NOMO-1 treated with DMSO at 0.1 percent for 48 hours (cell line): ENCODE measurements at regions not wholly inside any gene's neighbourhood (a gene's known extent, or its start where the extent isn't known, plus 50 kb on each side); places are given as distances from the start of the nearest gene placed in this dataset.

Experiments used
- DNase-seq: peaks from one replicate; lab custom pipeline; 2025; ENCODE audit not compliant: unreplicated experiment; lab: John Stamatoyannopoulos, UW

DNA sequence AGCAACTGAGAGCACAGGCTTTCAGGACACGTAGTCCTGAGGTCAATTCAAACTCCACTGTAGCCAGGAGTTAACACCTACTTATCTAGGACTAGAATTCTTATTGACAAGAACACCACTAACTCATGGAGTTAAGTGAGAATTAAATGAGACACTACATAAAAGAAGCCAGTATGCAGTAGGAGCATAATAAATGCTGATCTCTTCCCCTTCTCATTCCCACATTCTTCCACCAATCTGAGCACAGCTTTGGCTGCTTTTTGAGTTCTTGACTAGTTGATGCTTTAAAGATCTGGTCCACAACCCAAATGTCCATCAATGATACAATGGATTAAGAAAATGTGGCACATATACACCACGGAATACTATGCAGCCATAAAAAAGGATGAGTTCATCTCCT is 55.2 kb downstream of the TTC32 start:
- no peak for DNase-seq

DNA sequence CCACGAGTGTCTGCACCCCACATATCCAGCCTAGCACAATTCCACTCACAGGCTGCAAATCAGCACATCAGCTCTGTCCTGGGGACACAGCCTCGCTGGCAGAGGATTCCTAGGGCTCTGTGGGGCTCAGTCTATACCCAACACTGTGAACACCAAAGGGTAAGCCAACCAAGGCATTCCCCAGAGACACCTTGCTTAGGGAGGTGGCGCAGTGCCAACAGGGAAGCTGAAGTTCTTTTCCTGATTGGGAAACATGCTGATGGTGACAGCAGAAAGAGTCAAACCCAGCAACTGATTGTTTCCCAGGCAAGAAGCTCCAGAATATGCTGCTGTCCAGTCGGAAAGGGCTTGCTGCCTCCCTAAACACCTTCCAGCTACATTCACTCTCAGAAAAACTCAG is 55.8 kb downstream of the TTC32 start:
- no peak for DNase-seq

DNA sequence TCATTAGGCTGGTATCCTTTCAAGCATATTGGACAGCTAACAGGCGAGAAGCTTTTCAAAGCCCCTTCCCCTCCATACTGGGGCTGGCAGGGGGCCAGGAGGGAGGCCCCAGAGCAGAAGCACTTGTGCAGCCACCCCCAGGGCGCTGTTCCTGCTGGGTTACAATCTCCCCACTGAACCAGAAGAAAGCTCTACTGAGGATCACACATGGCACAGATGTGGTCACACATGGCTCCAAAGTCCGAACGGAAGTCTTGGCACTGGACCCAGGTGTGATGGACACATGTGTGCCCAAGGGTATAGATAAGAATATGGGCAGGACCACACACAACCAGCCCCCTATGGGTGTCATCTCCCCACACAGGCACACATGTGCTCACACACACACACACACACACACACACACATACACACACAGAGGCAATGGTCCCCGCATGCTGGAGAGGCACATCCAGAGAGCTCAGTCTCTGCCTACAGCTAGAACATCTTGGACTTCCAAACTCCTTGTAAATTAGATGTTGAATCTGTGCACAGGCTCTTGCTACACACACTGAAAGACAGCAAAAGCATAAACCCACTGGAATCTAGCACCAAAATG is 56.4 kb downstream of the TTC32 start:
- DNase-seq: no peak

GRCh38 chr2:19844750-19845149 is 57.0 kb downstream of the TTC32 start:
- DNase-seq: no peak

DNA sequence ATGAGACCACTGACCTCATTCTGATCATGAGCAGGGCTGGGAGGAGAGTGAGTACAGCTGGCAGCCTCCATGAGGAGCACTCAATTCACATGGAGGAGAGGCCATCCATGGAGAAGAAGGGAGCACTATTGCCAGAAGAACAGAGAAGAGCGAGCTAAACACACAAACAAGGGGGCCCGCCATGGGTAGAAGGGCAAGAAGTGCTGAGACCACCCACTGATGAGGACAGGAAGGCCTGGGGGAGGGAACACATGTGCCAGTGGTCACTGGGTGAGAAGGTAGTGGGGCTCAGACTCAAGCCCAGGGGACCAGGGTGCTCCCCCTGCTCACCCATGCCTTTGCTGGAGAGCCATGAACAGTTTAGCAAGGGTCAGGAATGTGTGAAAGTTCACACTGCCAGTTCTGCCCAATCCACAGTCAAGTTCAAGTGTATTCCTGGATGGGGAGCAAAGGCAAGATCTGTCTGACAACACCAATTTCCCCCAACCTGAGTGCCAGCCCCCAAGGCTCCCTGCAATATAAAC is 57.7 kb downstream of the TTC32 start:
- DNase-seq: no peak

DNA sequence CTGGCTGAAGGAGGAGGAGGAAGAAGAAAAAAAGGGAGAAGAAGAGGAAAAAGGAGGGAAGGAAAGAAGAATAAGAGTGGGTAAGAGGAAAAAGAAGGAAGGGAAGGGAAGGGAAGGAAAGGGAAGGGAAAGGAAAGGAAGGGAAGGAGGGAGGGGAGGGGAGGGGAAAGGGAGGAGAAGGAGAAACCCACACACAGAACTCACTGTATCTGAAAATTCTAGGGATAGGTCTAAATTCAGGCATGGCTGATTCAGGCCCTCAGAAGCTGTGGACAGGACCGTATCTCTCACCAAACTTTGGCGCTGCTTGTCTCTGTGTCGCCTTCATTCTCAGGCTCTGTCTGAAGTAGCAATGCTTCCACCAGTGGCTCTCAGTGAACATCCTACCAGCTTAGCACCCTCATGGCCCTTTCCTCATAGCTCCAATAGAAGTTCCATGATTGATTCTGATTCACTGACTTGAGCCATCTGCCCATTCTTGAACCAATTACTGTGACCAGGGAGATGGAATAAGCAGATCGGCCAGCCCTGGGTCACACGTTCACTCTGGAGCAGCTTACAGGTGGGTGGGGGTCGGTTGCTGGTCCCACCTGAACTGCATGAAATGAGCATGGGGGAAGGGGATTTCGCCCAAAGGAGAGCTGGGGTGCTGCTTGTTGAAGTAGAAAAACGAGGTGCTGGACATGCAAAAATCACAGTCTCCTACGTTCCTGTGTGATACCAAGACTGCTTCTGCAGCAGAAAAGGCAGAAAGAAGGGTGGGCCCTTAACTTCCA is 59.7 kb downstream of the TTC32 start:
- no peak for DNase-seq

DNA sequence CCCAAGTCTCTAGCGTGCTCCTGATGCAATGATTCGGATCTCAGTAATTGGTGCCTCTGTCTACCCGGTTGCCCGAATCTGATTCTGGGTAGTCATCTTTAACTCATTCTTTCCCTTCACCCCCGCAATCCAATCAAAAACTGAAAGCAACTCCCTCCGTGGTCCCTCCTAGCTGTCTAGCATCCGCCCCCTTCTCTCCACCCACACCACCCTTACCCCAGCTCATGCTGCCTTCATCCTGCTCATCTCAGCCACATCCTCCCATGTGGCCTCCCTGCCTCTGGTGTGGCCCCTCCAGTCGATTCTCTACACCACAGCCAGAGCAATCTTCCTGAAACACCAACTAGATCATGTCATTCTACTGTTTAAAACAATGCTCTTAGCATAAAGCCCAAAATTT is 62.3 kb downstream of the TTC32 start:
- DNase-seq: no peak

DNA sequence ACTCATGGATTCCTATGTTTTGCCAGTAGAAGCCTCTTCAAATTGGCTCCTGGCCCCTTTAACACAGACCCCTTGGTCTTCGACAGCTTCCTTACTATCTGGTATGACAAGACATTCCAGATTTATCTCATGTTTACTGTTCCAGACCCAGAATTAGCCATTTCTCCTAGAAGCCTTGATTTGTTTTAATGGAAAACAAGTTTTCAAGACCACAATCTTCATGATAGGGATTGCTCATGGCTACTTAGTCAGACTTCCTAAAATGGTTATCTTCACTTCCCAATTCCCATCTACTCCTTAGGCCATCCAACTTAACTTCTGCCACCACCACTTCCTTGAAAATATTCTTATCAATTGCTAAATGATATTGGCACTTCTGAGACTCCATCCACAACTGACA is 63.2 kb downstream of the TTC32 start:
- no peak for DNase-seq

DNA sequence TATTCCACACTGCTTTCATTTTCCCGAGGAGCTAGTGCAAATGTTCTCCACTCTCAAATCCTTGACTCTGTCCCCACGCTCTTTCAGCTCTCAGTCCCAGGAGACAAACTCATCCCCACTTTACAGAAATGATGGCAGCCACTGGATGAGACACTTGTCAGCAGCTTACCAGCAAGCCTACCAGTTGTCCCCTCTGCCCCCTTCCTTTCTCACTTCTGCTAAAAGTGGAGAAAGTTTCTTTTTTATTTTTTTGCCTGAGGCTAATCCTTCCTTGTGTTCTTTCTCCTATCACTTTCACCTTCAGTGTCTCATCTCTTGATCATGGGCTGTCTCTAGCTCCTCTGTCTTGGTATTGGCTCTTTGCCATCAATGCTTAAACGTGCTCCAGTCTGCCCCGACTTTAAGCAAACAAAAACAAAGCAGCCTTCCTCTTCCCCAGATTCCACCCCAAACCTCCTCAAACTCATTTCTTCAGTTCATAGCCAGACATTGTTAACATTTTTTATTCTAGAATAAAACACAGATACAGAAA is 64.5 kb downstream of the TTC32 start:
- no peak for DNase-seq

- DNase-seq: no peak
Measured at GRCh38 chr2:19835781-19836281, 66.0 kb downstream of the TTC32 start.

DNA sequence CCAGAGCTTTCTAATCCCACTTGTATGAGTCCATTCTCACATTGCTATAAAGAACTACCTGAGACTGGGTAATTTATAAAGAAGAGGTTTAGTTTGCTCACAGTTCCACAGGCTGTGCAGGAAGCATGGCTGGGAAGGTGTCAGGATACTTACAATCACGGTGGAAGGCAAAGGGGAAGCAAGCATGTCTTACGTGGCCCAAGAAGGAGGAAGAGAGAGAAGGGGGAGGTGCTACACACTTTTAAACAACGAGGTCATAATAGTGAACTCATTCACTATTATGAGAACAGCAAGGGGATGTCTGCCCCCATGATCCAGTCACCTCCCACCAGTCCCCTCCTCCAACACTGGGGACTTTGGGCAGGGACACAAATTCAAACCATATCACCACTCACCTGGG is 67.8 kb downstream of the TTC32 start:
- no peak for DNase-seq

- DNase-seq: no peak
Measured at GRCh38 chr2:19829672-19830071, 72.1 kb downstream of the TTC32 start.

GRCh38 chr2:19826874-19827273 is 74.9 kb downstream of the TTC32 start:
- DNase-seq: no peak

- no peak for DNase-seq
Measured at GRCh38 chr2:19823507-19823906, 78.3 kb downstream of the TTC32 start.

DNA sequence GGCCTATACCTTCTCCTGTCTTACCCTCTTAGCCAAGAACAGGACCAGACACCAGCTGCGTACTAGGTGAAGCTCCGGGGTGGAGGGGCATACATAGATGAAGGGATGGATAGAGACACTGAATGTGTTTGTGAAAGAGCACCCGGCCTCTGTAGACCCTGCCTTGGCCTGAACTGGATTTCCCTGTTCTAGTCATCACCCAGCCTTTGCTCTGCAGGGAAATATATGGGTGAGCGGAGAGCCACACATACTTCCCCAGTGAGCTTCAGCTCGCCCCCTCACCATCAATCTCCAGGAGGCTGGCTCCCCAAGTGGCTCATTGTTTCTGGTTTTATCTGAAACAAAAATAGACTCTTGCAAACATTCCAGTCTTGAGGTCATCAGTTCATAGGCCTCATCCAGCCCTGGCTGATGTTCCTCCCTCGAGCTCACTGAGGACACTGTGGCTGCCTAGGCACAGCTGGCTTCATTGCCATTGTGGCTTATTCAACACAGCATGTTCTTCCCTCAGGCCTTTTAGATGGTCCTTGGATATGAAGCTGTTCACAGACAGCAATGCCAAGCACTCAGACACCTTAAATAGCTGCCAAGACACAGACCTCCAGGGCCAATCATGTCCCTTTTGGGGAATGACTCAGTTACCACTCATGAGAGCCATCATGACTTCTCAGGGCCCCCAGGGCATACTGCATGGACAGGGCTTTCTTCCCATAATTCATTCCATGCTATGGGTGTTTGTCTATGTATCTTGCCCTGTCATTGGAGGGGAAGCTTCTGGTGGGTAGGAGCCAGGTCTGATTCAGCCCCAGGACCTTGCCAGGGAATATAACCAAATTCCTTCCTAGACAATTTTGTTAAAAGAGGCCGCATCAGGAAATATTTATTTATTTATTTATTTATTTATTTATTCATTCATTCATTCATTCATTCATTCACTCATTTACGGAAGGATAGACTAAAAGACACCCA is 82.4 kb downstream of the TTC32 start:
- DNase-seq: no peak

DNA sequence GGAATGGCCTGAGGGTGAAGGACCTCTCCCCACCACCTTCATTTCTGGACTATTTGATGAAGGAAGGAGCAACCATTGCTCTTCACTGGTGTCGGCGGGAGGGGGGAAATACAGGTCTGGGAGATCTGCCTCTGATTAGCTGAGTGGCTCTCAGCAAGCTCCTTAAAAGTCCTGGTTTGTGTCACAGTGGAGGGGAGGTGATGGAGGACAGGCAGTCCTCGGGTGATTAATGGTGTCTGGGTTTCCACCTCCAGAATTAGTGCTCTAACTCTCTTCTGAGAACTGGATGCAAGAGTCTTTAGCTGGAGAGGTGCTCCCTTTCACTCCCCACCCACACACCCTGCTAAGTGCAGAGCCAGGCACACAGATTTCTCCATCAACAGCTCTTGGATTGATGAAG is 83.2 kb downstream of the TTC32 start:
- no peak for DNase-seq

GRCh38 chr2:19818039-19818438 is 83.7 kb downstream of the TTC32 start:
- no peak for DNase-seq

DNA sequence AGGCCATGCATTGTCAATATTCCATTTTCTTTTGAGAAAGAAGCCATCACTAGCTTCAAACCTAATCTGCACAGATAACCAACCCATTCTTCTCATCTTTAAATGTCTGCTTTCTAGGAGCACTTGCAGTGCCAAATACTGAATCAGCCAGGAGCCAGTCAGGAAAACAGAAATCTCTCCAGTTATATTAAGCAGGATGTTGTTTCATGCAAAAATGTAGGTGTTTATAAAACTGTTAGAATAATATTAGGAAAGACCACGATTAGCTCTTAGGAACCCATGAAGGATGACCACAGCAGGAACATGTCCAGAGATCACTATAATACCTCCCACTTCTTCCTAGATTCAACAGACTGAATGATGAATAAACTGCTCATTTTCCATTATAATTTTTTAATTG is 86.0 kb downstream of the TTC32 start:
- DNase-seq: no peak

GRCh38 chr2:19812166-19812565 is 89.6 kb downstream of the TTC32 start:
- DNase-seq: no peak

DNA sequence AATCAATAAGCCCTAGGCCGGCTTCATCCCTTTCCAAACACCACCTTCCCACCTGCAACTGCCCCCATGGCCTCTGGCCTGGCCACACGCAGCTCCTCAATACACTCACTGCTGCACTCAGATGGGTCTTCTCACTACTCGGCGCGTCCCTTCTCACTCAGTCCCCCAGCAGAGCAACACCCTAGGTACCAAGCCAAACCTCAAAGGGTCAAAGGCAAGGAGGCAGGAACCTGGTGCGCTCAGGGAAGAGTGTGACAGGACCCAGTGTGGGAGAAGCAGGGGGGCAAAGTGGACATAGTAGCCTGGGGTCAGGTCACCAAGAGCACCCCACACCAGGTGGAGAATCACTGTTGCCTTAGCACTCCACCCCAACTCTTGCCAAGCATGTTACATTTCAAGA is 90.6 kb downstream of the TTC32 start:
- no peak for DNase-seq

GRCh38 chr2:19810637-19811036 is 91.1 kb downstream of the TTC32 start:
- no peak for DNase-seq
